BE2C (cell line): ENCODE measurements at regions not wholly inside any gene's neighbourhood (a gene's known extent, or its start where the extent isn't known, plus 50 kb on each side); places are given as distances from the start of the nearest gene placed in this dataset.
"Not testable (repeated sequence)": the region's sequence is repeated elsewhere in the genome, so short reads cannot be mapped to it uniquely, and the experiment has no call there.

Source experiments
- DNase-seq: peaks from one replicate; pipeline ENCODE4 v3.0.0-alpha.2; 2020
- H3K27me3 ChIP-seq: fragments of 250-450 bp; sonication (Bioruptor Pico); 2 replicates; pipeline ENCODE4 v1.5.1; 2020; ENCODE audit warnings: mild to moderate bottlenecking
- H3K36me3 ChIP-seq: fragments of 250-450 bp; sonication (Bioruptor Pico); 2 replicates; pipeline ENCODE4 v1.5.1; 2020; ENCODE audit warnings: mild to moderate bottlenecking
- H3K4me1 ChIP-seq: fragments of 250-450 bp; sonication (Bioruptor Pico); 2 replicates; pipeline ENCODE4 v1.5.1; 2020
- H3K4me3 ChIP-seq: 2 replicates; pipeline ENCODE4 v1.5.1; 2011; ENCODE audit warnings: low read depth, low read length
- H3K9me3 ChIP-seq: fragments of 250-450 bp; sonication (Bioruptor Pico); 2 replicates; pipeline ENCODE4 v1.5.1; 2020
- CTCF ChIP-seq: IDR thresholded peaks from 2 replicates; pipeline ENCODE4 v1.5.1; 2012; ENCODE audit warnings: mild to moderate bottlenecking, low read depth, low read length

- TF ChIP-seq CTCF = no peak
- peak; percentile 51 for DNase-seq
- Histone ChIP-seq H3K36me3 (no peaks in the 10 kb centered on the region), H3K4me3 (no peak overlapping the region), H3K9me3 (no peaks in the 10 kb centered on the region), H3K4me1 (peaks cover 21% of the 10 kb centered on the region), H3K27me3 (no peaks in the 10 kb centered on the region)
Measured at GRCh38 chr15:100772478-100772877, 107.2 kb upstream of the ALDH1A3 start.

DNA sequence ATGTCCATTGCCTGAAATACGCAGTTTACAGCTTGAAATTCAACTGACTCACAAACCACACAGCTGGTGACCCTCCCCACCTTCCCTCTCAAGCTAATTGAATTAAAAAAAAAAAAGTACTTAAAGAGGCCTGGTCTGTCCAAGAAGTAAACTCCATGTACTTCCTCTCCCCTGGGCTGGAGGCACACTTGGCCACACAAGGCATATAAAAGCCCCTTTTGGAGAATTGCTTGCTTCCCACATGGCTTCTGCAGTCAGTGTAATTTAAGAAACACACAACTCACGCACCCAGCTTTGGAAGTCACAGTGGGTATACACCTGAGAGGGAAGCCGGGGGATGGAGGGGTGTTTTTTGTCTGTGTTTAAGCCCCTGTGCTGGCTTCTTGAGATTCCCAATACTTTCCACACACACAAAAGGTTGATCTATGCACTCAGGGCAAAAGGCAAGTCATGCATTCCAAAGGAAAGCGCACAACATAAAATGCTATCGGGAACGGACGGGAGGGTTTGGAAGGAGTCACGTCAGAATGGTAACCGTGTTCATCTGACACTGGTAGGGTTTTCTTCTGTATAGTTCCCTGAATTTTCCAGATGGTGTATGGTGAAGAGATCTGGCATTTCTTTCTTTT, 106.6 kb upstream of the ALDH1A3 start:
- no peaks in the 10 kb centered on the region for H3K36me3 ChIP-seq
- peak; percentile 42 for DNase-seq
- no peak for TF ChIP-seq CTCF
- no peak overlapping the region for H3K4me3 ChIP-seq
- H3K4me1 ChIP-seq = peaks cover 21% of the 10 kb centered on the region
- H3K9me3 ChIP-seq = no peaks in the 10 kb centered on the region
- no peaks in the 10 kb centered on the region for H3K27me3 ChIP-seq

GRCh38 chr15:100774044-100774443, 105.6 kb upstream of the ALDH1A3 start:
- H3K27me3 ChIP-seq, DNase-seq, H3K4me3 ChIP-seq, H3K36me3 ChIP-seq, H3K9me3 ChIP-seq: not testable (repeated sequence)
- peaks cover 21% of the 10 kb centered on the region for H3K4me1 ChIP-seq

DNA sequence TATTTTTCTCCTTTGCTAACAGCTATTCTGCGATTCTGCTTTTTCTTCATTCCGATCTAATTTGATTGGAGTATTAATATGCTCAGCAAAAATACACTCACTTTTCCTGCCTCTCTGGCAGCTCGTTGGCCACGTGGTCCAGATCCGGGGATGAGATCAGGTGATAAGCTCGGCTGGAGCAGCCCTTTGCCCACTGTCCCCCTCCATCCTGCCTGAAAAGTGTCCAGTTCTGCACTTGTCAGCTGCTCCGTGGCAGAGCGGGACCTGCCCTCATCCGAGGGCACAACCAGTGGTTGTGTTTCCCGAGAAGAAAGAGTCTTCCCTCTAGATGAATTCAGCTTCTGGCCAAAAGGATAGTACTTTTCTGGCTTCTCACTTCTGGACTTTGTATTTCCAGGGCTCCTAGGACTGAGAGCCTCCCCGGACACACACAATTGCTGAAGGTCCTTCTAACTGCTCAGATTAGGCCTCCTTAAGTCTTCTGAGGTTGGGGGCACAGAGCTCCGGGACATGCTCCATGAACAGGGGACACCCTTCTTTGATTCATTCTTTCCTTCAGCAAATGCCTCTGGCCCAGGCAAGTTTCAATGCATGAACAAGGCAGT, 103.9 kb upstream of the ALDH1A3 start:
- Histone ChIP-seq H3K36me3 (no peaks in the 10 kb centered on the region), H3K4me3 (no peak overlapping the region), H3K4me1 (peaks cover 16% of the 10 kb centered on the region), H3K27me3 (no peaks in the 10 kb centered on the region), H3K9me3 (no peaks in the 10 kb centered on the region)
- TF ChIP-seq CTCF = no peak
- no peak for DNase-seq

DNA sequence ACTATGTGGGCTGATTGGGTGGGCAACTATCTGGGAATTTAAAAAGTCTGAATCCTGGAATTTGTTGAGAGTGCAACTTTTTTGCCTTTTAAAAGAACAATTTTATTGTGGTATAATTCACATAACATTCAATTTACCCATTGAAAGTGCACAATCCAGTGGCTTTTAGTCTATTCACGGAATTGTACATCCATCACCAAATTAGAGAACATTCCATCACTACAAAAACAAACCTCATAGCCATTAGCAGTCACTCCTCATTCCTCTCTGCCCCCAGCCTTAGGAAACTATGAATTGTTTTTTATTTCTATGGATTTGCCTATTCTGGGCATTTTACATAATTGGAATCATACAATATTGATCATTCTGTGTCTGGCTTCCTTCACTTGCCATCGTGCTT, 101.8 kb upstream of the ALDH1A3 start:
- Histone ChIP-seq H3K27me3 (no peaks in the 10 kb centered on the region), H3K4me1 (peaks cover 10% of the 10 kb centered on the region), H3K9me3 (no peaks in the 10 kb centered on the region), H3K36me3 (no peaks in the 10 kb centered on the region), H3K4me3 (no peak overlapping the region)
- TF ChIP-seq CTCF = no peak
- DNase-seq = no peak

GRCh38 chr15:100778831-100779288, 100.8 kb upstream of the ALDH1A3 start:
- Histone ChIP-seq H3K4me3 (no peak overlapping the region), H3K36me3 (no peaks in the 10 kb centered on the region), H3K9me3 (no peaks in the 10 kb centered on the region), H3K27me3 (no peaks in the 10 kb centered on the region), H3K4me1 (peaks cover 6% of the 10 kb centered on the region; the same call in 1 of the 2 replicates)
- DNase-seq = no peak
- TF ChIP-seq CTCF = no peak
